Activated CD4-positive, CD25-positive, alpha-beta regulatory T cell treated with anti-CD3 and anti-CD28 coated beads, Interleukin-2, amount 50 U/mL, for 24 hours (primary cell): ENCODE measurements at regions not wholly inside any gene's neighbourhood (a gene's known extent, or its start where the extent isn't known, plus 50 kb on each side); places are given as distances from the start of the nearest gene placed in this dataset.

ENCODE experiments used
- ATAC-seq, 2 donors: fragments of 150-1000 bp; cut with Tn5 transposase; one replicate each; pipeline ENCODE4 v1.10.0; 2021; ENCODE audit warnings: mild to moderate bottlenecking in 1 of 2, moderate library complexity in 1 of 2

GRCh38 chr4:11050766-11051165 is 366.2 kb upstream of the CLNK start:
- no peak for ATAC-seq

- ATAC-seq = no peak
Measured at GRCh38 chr4:11049001-11049400, 364.4 kb upstream of the CLNK start.

GRCh38 chr4:11042760-11043159 is 358.2 kb upstream of the CLNK start:
- no peak for ATAC-seq

- ATAC-seq = no peak
Measured at GRCh38 chr4:11039634-11040131, 355.1 kb upstream of the CLNK start.

- ATAC-seq = no peak
Measured at GRCh38 chr4:11038926-11039325, 354.4 kb upstream of the CLNK start.

- ATAC-seq = no peak
Measured at GRCh38 chr4:11037637-11038036, 353.1 kb upstream of the CLNK start.

GRCh38 chr4:11028334-11028733 is 343.8 kb upstream of the CLNK start:
- ATAC-seq = no peak

- ATAC-seq = no peak
Measured at GRCh38 chr4:11021333-11021732, 336.8 kb upstream of the CLNK start.

- no peak for ATAC-seq
Measured at GRCh38 chr4:11019451-11020240, 335.1 kb upstream of the CLNK start.

GRCh38 chr4:11014199-11014598 is 329.6 kb upstream of the CLNK start:
- no peak for ATAC-seq

- ATAC-seq = no peak
Measured at GRCh38 chr4:11013094-11013664, 328.6 kb upstream of the CLNK start.

GRCh38 chr4:11011249-11011648 is 326.7 kb upstream of the CLNK start:
- ATAC-seq = no peak

- ATAC-seq = no peak
Measured at GRCh38 chr4:11010624-11011023, 326.1 kb upstream of the CLNK start.

- ATAC-seq = no peak
Measured at GRCh38 chr4:11009281-11009680, 324.7 kb upstream of the CLNK start.

GRCh38 chr4:11005300-11005699 is 320.7 kb upstream of the CLNK start:
- ATAC-seq = no peak

- ATAC-seq = no peak
Measured at GRCh38 chr4:11004818-11005217, 320.2 kb upstream of the CLNK start.

- no peak for ATAC-seq
Measured at GRCh38 chr4:11002961-11003360, 318.4 kb upstream of the CLNK start.

GRCh38 chr4:10998846-10999245 is 314.3 kb upstream of the CLNK start:
- ATAC-seq = no peak

GRCh38 chr4:10984815-10985214 is 300.2 kb upstream of the CLNK start:
- no peak for ATAC-seq

GRCh38 chr4:10983885-10984640 is 299.5 kb upstream of the CLNK start:
- ATAC-seq = no peak

- ATAC-seq = no peak
Measured at GRCh38 chr4:10983268-10983667, 298.7 kb upstream of the CLNK start.

- no peak for ATAC-seq
Measured at GRCh38 chr4:10982305-10982704, 297.7 kb upstream of the CLNK start.

GRCh38 chr4:10981576-10981975 is 297.0 kb upstream of the CLNK start:
- no peak for ATAC-seq

- ATAC-seq = no peak
Measured at GRCh38 chr4:10981096-10981495, 296.5 kb upstream of the CLNK start.
